ENCODE measurements at regions not wholly inside any gene's neighbourhood (a gene's known extent, or its start where the extent isn't known, plus 50 kb on each side); places are given as distances from the start of the nearest gene placed in this dataset.

GRCh38 chr2:129437725-129438124, 541.7 kb upstream of the RAB6C start:
- no peak for DNase-seq

- DNase-seq = no peak
Measured at GRCh38 chr2:129438501-129439057, 540.9 kb upstream of the RAB6C start.

GRCh38 chr2:129439406-129440302, 539.8 kb upstream of the RAB6C start:
- DNase-seq = no peak

GRCh38 chr2:129441610-129442009, 537.9 kb upstream of the RAB6C start:
- DNase-seq = no peak

GRCh38 chr2:129443235-129443864, 536.1 kb upstream of the RAB6C start:
- no peak for DNase-seq

GRCh38 chr2:129443865-129444739, 535.4 kb upstream of the RAB6C start:
- no peak for DNase-seq

- DNase-seq = no peak
Measured at GRCh38 chr2:129444751-129445150, 534.7 kb upstream of the RAB6C start.

GRCh38 chr2:129456691-129457090, 522.8 kb upstream of the RAB6C start:
- DNase-seq = no peak

GRCh38 chr2:129457277-129457818, 522.1 kb upstream of the RAB6C start:
- DNase-seq = no peak

GRCh38 chr2:129458006-129458405, 521.5 kb upstream of the RAB6C start:
- DNase-seq = no peak

- no peak for DNase-seq
Measured at GRCh38 chr2:129458436-129458835, 521.0 kb upstream of the RAB6C start.

GRCh38 chr2:129459200-129459876, 520.1 kb upstream of the RAB6C start:
- DNase-seq = no peak

- DNase-seq = no peak
Measured at GRCh38 chr2:129459881-129460280, 519.6 kb upstream of the RAB6C start.

GRCh38 chr2:129460299-129461198, 518.9 kb upstream of the RAB6C start:
- DNase-seq = no peak

GRCh38 chr2:129462349-129462748, 517.1 kb upstream of the RAB6C start:
- no peak for DNase-seq

GRCh38 chr2:129462967-129463366, 516.5 kb upstream of the RAB6C start:
- DNase-seq = no peak

GRCh38 chr2:129464036-129464435, 515.4 kb upstream of the RAB6C start:
- DNase-seq = no peak

GRCh38 chr2:129464631-129465030, 514.8 kb upstream of the RAB6C start:
- DNase-seq = no peak

GRCh38 chr2:129465045-129465444, 514.4 kb upstream of the RAB6C start:
- DNase-seq = no peak

- DNase-seq = no peak
Measured at GRCh38 chr2:129466389-129466788, 513.1 kb upstream of the RAB6C start.

Data from stimulated activated CD4-positive, alpha-beta T cell treated with anti-CD3 and anti-CD28 coated beads, Interleukin-4, amount 100 ng/mL, for 4 hours (primary cell).